ENCODE measurements at regions not wholly inside any gene's neighbourhood (a gene's known extent, or its start where the extent isn't known, plus 50 kb on each side); places are given as distances from the start of the nearest gene placed in this dataset.

GRCh38 chr11:39165021-39165420, 2294.4 kb downstream of the LRRC4C start (continued):
- TF ChIP-seq NKRF (conservative IDR thresholded peaks at IDR 0.05): no peak
- no peak for TF ChIP-seq ZNF592 (IDR thresholded peaks at IDR 0.05)
- no peak for TF ChIP-seq SUPT20H (IDR thresholded peaks at IDR 0.05; ENCODE audit: borderline replicate concordance, control insufficient read depth, low read depth, low read length)
- no peak for TF ChIP-seq RELB (IDR thresholded peaks at IDR 0.05; ENCODE audit: low read depth)
- TF ChIP-seq NR2C1 (IDR thresholded peaks at IDR 0.05): no peak
- no peak for TF ChIP-seq PBX3 (IDR thresholded peaks at IDR 0.05; ENCODE audit: insufficient replicate concordance, low read depth, low read length)
- no peak for TF ChIP-seq WRNIP1 (IDR thresholded peaks at IDR 0.05; ENCODE audit: borderline replicate concordance, low read depth, low read length)
- TF ChIP-seq RBBP5 (conservative IDR thresholded peaks at IDR 0.05): no peak
- no peak for TF ChIP-seq ATF2 (IDR thresholded peaks at IDR 0.05; ENCODE audit: low read length)

Measured in GM12878 (cell line).